HL-60 (cell line): ENCODE measurements at regions not wholly inside any gene's neighbourhood (a gene's known extent, or its start where the extent isn't known, plus 50 kb on each side); places are given as distances from the start of the nearest gene placed in this dataset.
"Not testable (repeated sequence)": the region's sequence is repeated elsewhere in the genome, so short reads cannot be mapped to it uniquely, and the experiment has no call there.

ENCODE experiments used
- DNase-seq, 2 experiments: peaks; one replicate each; pipeline ENCODE4 v3.0.0-alpha.2; 2010 to 2020; ENCODE audit warnings: low read depth in 1 of 2, low spot score in 1 of 2
- H3K27ac ChIP-seq: fragments of 250-450 bp; sonication (Bioruptor Pico); replicated peaks from 2 replicates; pipeline ENCODE4 v1.5.1; 2020; ENCODE audit warnings: mild to moderate bottlenecking, moderate library complexity
- H3K27me3 ChIP-seq: fragments of 250-450 bp; sonication (Bioruptor Pico); 2 replicates; pipeline ENCODE4 v1.5.1; 2021; ENCODE audit warnings: mild to moderate bottlenecking, moderate library complexity; ENCODE audit not compliant: insufficient read depth, poor library complexity, severe bottlenecking
- H3K4me3 ChIP-seq: replicated peaks from 2 replicates; pipeline ENCODE4 v1.5.1; 2011; ENCODE audit warnings: mild to moderate bottlenecking, control low read depth, low read length; ENCODE audit not compliant: insufficient read depth
- GABPA ChIP-seq: IDR thresholded peaks from 2 replicates; pipeline ENCODE4 v1.6.1; 2012; ENCODE audit warnings: low read depth
- POLR2AphosphoS5 ChIP-seq: IDR thresholded peaks from 2 replicates; pipeline ENCODE4 v1.6.1; 2012; ENCODE audit warnings: low read depth
- SPI1 ChIP-seq: IDR thresholded peaks from 2 replicates; pipeline ENCODE4 v1.6.1; 2012; ENCODE audit warnings: low read depth, mild to moderate bottlenecking, borderline replicate concordance
- TF ChIP-seq, protein P1 (sequence below): IDR thresholded peaks from one replicate; pipeline ENCODE4 v1.5.1; 2011; ENCODE audit warnings: low read length, control low read depth, inconsistent platforms; ENCODE audit not compliant: insufficient read depth
- TF ChIP-seq, protein P2 (sequence below): IDR thresholded peaks from 2 replicates; pipeline ENCODE4 v1.6.1; 2012; ENCODE audit warnings: low read depth; ENCODE audit not compliant: insufficient replicate concordance

DNA sequence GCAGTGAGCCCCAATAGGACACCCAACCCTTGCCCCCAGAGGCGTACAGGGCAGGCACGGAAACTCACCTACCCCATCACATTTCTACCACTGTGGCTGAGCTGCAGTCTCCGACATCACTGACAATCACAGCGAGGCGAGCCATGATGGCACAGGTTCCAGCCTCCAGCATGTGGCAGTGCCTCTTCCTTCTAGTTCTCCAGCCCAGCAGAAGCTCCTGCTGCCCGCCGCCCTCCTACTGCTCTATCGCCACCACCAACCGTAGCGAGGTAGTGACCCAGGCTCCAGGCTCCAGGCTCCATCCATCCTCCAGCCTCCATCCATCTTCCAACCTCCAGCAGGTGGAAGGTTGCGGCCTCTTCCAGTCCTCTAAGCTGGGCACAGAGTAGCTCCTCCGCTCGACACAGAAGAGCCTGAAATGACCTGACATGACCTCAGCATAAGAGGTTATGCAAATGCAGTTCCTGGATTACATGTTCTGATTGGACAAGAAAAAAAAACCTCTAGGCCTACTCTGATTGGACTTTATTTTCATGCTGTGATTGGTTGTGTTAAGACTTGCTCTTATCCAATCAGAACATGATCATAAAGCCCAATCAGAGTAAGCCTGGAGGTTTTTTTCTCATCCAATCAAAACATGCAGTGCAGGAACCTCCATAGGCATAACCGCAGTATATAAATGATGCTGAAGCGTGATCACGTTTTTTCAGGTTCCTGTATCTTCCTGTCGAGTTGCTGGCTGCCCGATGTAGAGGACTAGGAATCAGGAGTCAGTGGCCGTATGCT lies 438.9 kb upstream of the ZNF337 start:
- TF ChIP-seq POLR2AphosphoS5: no peak
- TF ChIP-seq, protein P1, sequence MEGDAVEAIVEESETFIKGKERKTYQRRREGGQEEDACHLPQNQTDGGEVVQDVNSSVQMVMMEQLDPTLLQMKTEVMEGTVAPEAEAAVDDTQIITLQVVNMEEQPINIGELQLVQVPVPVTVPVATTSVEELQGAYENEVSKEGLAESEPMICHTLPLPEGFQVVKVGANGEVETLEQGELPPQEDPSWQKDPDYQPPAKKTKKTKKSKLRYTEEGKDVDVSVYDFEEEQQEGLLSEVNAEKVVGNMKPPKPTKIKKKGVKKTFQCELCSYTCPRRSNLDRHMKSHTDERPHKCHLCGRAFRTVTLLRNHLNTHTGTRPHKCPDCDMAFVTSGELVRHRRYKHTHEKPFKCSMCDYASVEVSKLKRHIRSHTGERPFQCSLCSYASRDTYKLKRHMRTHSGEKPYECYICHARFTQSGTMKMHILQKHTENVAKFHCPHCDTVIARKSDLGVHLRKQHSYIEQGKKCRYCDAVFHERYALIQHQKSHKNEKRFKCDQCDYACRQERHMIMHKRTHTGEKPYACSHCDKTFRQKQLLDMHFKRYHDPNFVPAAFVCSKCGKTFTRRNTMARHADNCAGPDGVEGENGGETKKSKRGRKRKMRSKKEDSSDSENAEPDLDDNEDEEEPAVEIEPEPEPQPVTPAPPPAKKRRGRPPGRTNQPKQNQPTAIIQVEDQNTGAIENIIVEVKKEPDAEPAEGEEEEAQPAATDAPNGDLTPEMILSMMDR: no peak
- Histone ChIP-seq H3K4me3 (no peak overlapping the region), H3K27me3 (no peaks in the 10 kb centered on the region), H3K27ac (no peak overlapping the region)
- DNase-seq: no peak

- Histone ChIP-seq H3K4me3 (no peak overlapping the region), H3K27me3 (no peaks in the 10 kb centered on the region), H3K27ac (no peak overlapping the region)
- TF ChIP-seq POLR2AphosphoS5: no peak
- TF ChIP-seq, protein P1: no peak
- no peak for TF ChIP-seq GABPA
- TF ChIP-seq, protein P2, sequence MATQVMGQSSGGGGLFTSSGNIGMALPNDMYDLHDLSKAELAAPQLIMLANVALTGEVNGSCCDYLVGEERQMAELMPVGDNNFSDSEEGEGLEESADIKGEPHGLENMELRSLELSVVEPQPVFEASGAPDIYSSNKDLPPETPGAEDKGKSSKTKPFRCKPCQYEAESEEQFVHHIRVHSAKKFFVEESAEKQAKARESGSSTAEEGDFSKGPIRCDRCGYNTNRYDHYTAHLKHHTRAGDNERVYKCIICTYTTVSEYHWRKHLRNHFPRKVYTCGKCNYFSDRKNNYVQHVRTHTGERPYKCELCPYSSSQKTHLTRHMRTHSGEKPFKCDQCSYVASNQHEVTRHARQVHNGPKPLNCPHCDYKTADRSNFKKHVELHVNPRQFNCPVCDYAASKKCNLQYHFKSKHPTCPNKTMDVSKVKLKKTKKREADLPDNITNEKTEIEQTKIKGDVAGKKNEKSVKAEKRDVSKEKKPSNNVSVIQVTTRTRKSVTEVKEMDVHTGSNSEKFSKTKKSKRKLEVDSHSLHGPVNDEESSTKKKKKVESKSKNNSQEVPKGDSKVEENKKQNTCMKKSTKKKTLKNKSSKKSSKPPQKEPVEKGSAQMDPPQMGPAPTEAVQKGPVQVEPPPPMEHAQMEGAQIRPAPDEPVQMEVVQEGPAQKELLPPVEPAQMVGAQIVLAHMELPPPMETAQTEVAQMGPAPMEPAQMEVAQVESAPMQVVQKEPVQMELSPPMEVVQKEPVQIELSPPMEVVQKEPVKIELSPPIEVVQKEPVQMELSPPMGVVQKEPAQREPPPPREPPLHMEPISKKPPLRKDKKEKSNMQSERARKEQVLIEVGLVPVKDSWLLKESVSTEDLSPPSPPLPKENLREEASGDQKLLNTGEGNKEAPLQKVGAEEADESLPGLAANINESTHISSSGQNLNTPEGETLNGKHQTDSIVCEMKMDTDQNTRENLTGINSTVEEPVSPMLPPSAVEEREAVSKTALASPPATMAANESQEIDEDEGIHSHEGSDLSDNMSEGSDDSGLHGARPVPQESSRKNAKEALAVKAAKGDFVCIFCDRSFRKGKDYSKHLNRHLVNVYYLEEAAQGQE: no peak
- TF ChIP-seq SPI1: no peak
- no peak for DNase-seq
Measured at GRCh38 chr20:26134606-26135005, 438.0 kb upstream of the ZNF337 start.

DNA sequence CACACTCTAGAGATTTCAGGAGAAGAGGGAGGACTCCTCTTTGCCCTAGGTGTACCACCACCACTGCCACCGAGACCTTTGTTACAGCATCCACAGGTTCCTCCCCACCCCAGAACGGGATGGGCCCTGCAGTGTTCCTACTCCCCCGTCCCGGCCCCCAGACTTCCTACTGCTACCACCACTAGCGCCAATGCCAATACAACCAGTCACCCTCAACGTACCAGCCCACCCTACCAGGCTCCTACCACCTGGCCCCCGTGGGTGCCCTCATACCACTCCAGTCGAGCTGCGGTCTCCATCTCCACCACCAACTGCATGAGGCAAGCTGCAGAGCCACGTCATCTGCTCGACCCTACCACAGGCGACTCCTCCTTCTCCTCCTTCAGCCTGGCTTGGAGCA lies 437.1 kb upstream of the ZNF337 start:
- DNase-seq, H3K4me3 ChIP-seq, H3K27me3 ChIP-seq, H3K27ac ChIP-seq: not testable (repeated sequence)

- DNase-seq, H3K27ac ChIP-seq, H3K27me3 ChIP-seq, H3K4me3 ChIP-seq: not testable (repeated sequence)
Measured at GRCh38 chr20:26120920-26121319, 424.3 kb upstream of the ZNF337 start.

GRCh38 chr20:26094498-26094897 lies 397.8 kb upstream of the ZNF337 start:
- H3K4me3 ChIP-seq, DNase-seq, H3K27me3 ChIP-seq, H3K27ac ChIP-seq: not testable (repeated sequence)

- not testable (repeated sequence) for H3K27me3 ChIP-seq, H3K27ac ChIP-seq, H3K4me3 ChIP-seq, DNase-seq
Measured at GRCh38 chr20:26091921-26092320, 395.3 kb upstream of the ZNF337 start.

DNA sequence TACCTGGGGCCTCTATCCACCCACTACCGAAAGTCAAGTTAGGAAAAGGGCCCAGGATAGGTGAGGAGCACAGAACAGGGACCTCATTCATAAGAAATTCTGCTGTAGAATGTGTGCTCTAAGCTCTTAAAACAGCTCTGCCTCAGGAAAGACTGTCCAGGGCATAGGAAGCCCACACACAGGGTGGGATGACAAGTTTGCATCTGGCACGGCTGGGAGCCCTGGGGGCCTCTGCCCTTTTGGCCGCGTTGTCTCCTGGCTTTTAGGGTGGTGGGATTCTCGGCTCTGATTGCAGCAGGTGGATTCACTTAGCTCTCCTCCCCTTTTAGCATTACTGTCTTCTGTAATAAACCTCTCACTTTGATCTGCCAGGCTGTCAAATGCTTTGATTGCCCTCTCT lies 389.5 kb upstream of the ZNF337 start:
- not testable (repeated sequence) for DNase-seq, H3K27me3 ChIP-seq, H3K27ac ChIP-seq, H3K4me3 ChIP-seq

DNA sequence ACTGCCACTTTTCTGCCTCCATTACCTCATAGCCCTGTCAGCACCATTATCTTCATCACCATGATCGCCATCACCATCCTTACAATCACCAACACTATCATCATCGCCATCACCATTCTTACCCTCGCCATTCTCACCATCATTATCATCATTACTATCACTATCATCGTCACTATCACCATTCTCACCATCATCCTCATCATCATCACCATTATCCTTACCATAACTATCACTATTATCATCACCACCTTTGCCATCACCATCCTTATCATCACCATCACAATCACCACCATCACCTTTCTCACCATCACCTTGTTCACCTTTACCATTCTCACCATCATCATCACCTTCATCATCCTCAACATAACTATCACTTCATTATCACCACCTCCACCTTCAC lies 377.3 kb upstream of the ZNF337 start:
- not testable (repeated sequence) for H3K4me3 ChIP-seq, H3K27ac ChIP-seq, DNase-seq, H3K27me3 ChIP-seq

GRCh38 chr20:26059324-26059723 lies 362.7 kb upstream of the ZNF337 start:
- H3K27ac ChIP-seq, H3K4me3 ChIP-seq, DNase-seq, H3K27me3 ChIP-seq: not testable (repeated sequence)

- H3K27me3 ChIP-seq, DNase-seq, H3K4me3 ChIP-seq, H3K27ac ChIP-seq: not testable (repeated sequence)
Measured at GRCh38 chr20:26058446-26058845, 361.8 kb upstream of the ZNF337 start.

- not testable (repeated sequence) for H3K4me3 ChIP-seq, DNase-seq, H3K27me3 ChIP-seq, H3K27ac ChIP-seq
Measured at GRCh38 chr20:26057135-26057752, 360.6 kb upstream of the ZNF337 start.
